Left ventricle myocardium superior (tissue), 1 donor: ENCODE measurements at regions not wholly inside any gene's neighbourhood (a gene's known extent, or its start where the extent isn't known, plus 50 kb on each side); places are given as distances from the start of the nearest gene placed in this dataset.

Experiments
- ATAC-seq: fragments of 200-7000 bp; cut with Tn5 transposase; one replicate; pipeline ENCODE4 v1.9.1; 2020; ENCODE audit warnings: mild to moderate bottlenecking, moderate library complexity
- DNase-seq: peaks from one replicate; pipeline ENCODE4 v3.0.0-alpha.2; 2020
- intact Hi-C: fragments of 100-400 bp; cut with micrococcal nuclease; formaldehyde crosslinking; loops from one replicate; pipeline ENCODE4 v1.11.0; 2022
- donor health status: DM: no; HTN: yes; CAD: no; lungs with severe emphysema.

DNA sequence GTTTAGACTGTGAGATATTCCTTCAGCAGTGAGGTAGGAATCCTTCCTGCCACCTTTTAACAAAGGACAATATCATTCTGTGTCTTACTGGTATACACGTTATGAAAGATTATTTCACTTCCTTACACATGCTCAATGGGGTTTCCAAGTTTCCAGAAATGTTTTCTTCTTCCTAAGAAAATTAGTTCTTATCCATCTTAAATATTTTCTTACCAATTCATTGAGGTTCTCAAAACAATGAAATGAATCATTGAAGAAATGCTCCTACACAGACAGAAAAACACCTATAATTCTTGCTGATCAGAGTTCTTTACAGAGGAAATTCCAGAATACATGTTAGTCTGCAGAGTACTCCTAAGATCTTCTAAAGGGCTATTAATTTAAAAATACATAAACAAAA, 51.4 kb upstream of the SEC61G start:
- intact Hi-C loops, result no loop called here
- no peak for ATAC-seq

DNA sequence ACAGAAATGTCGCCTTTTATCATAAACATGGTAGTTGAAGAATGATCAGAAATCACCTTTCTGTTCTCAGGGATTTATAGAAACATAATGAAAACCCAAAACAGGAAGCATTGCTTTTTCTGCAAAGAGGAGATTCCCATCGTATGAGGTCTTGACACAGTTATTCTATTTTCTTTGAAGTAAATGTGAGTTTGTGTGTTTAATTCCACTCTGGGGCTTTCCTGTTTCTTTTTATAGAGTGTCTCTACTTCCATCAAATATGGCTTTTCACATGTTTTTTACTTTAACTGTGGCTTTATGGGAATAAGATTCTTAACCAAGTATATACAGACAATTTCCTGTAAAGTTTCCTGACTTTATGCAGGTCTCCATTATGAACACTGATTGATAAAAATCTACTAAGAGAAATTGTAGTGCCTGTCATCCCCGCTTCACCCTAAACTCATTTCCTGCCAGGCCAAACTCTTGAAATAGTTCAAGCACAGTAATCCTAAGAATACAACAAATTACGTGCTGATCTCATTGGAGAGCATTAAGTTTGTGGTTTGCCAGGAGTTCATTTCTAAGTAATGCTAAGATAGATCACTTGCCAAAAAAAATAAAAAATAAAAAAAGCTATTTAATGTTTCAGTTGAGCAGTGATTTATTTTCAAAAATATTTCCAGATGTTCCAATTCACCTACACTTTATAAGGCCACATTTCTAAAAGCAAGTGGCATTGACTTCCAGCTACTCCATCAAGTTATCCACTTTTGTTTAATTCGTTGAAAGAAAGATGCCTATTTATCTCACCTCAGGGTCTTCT, 52.2 kb upstream of the SEC61G start:
- ATAC-seq (peak; percentile 79), DNase-seq (no peak)
- intact Hi-C loops, result no loop called here

More for the DNA sequence above, 51.4 kb upstream of the SEC61G start:
- DNase-seq, result no peak

DNA sequence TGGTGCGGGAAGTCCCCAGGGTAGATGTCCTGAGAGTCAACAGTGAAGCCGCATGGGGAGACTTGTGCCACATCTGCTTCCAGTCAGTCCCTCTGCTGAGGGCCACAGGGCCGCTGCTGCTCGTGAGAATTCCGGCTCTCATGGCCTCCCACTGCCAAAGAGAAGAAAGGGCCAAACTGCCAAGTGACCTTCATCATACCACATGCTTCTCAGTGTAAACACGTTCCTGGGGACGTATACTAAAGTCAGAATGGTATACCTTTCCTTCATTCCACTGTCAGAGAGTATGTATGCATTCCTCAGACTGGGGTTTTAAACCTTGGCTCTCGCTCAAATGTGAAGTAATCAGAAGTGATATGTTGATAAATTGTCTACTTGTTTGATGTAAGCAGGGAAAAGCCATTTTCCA, 52.8 kb upstream of the SEC61G start:
- peak; percentile 42 for DNase-seq
- intact Hi-C loops, result no loop called here

DNA sequence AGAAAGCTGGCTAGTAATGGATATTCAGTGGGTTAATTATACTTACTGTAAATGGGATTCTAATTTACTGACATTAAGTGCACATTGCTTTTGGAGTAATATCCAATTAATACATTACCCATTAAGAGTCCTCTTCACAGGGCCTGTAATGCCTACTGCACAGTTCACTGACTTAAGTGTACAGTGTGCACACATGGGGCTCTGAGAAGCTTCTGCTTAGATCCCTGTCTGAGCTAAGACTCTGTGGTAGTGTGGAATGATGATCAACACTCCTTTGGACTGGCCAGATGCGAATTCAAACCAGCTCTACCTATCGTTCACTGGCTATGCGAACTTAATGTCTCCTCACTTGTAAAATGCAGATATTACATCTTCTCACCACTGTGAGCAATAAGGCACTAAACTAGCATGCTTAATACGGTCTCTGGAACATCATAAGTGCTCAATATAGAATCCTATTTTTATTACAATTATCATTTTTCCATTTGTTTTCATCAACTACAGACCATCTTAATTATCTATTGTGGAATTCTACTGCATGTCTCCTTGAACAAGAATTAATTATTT, 53.8 kb upstream of the SEC61G start:
- DNase-seq, result no peak
- no peak for ATAC-seq
- intact Hi-C loops, result no loop called here

More for the DNA sequence above, 52.8 kb upstream of the SEC61G start:
- peak; percentile 67 for ATAC-seq

DNA sequence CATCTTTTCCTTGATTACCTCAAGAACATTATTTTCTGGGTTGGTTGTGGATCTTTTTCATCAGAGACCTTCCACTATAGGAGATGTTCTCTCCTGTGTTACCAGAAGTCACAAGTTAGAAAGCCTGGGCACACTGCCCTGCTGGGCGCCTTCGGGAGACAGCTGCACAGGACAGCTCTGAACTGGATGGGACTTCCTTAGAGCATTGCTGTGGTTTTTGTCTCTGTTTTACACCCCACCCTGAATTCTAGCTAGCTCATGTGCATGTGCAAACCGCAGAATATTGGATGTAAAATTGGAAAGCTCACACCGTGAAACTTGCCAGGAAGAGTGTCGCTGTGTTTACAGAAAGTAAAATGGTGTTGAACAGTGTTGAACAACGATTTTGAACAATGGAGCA, 54.4 kb upstream of the SEC61G start:
- ATAC-seq (peak; percentile 80), DNase-seq (peak; percentile 73)
- intact Hi-C loops, result no loop called here

DNA sequence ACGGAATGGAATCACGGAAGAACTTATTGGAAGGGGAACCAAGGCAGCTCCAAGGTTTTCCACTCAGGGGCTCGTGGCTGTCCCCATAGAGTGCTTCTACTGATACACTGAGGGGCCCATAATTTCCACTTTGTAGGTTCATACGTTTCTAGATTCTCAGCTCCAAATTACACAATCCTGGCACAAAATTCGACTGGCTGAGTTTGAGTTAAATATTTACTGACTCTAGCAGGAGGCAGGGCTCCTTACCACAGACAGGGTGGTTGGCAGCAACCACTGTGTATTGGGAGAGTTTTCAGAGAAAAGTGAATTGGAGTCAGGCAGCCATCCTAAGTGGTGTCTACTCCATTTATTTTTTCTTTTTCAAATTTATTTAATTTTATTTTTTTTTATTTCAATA, 55.4 kb upstream of the SEC61G start:
- DNase-seq (no peak), ATAC-seq (no peak)
- intact Hi-C loops, result no loop called here

DNA sequence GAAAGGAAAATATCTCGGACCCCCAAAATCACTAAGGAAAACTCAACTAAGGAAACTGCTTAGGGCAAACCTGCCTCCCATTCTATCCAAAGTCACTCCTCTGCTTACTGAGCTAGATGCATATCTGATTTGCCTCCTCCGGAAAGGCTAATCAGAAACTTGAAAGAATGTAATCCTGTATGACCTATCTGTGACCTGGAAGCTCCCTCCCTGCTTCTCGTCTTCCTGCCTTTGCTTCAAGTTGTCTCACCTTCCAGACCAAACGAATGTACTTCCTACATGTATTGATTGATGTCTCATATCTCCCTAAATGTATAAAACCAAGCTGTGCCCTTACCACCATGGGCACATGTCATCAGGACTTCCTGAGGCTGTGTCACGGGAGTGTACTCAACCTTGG, 58.1 kb upstream of the SEC61G start:
- intact Hi-C loops, result no loop called here
- DNase-seq (no peak), ATAC-seq (no peak)

DNA sequence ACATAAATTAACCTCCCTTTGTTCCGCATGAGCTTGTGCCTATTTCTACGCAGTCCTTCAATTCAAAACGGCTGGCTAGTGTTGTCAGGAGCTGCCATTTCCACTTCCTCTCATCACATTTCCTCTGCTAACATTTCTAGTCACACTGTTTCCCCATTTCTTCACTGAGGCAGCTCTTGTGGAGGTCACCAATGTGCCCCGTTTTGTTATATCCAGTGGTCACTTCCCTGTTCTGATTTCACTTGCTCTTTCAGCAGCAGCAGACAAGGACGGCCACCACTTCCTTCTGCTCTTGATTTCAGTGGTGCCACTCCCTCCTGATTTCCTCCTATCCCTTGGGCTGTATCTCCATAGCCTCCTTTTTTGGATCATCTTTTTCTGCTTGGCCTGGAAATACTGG, 64.8 kb upstream of the SEC61G start:
- DNase-seq (no peak), ATAC-seq (peak; percentile 72)
- intact Hi-C loops, result no loop called here

DNA sequence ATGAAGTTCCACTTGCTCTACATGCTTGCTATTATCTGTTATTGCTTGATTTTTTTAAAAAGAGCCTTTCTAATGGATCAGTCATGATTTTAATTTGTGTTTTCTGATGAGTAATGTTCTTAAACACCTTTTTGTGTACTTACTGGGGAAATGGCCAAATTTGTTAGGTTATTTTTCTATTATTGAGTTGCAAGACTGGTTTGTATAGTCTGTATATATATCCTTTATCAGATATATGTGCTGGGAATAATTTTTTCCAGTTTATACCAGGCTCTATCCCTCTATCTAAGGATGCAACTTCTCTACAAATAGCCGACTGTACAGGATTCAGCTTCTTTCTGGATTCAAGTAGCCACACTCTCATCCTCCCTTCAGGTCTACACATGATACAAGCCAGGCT, 65.6 kb upstream of the SEC61G start:
- ATAC-seq (no peak), DNase-seq (no peak)
- intact Hi-C loops, result no loop called here

DNA sequence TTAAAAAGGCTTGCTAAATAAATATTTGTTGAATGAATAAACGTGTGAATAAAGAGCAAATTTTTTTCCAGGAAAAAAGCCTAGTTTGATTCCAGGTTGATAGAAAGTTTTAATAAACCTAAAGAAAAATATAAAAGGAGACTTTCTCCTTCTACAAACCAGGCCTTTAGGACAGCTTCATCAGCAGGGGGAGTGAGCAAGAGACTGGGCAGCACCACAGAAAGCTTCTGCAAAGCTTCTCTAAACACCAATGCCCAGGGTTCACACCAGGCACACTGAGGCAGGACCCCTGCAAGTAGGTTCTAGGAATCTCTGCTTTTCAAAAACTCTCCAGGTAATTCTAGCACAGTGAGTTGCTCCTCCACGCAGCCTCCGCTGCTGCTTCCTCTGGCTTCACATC, 66.4 kb upstream of the SEC61G start:
- DNase-seq (no peak), ATAC-seq (no peak)
- intact Hi-C loops, result no loop called here

DNA sequence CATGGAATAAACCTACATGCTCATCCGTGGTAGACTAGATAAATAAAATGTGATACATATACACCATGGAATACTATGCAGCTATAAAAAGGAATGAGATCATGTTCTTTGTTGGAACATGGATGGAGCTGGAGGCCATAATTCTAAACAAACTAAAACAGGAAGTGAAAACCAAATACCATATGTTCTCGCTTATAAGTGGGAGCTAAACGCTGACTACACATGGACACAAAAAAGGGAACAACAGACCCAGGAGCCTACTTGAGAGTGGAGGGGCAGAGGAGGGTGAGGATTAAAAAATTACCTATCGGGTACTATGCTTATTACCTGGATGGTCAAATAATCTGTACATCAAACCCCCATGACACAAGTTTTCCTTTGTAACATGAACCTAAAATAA, 68.7 kb upstream of the SEC61G start:
- intact Hi-C loops, result no loop called here
- ATAC-seq (peak; percentile 21), DNase-seq (no peak)

DNA sequence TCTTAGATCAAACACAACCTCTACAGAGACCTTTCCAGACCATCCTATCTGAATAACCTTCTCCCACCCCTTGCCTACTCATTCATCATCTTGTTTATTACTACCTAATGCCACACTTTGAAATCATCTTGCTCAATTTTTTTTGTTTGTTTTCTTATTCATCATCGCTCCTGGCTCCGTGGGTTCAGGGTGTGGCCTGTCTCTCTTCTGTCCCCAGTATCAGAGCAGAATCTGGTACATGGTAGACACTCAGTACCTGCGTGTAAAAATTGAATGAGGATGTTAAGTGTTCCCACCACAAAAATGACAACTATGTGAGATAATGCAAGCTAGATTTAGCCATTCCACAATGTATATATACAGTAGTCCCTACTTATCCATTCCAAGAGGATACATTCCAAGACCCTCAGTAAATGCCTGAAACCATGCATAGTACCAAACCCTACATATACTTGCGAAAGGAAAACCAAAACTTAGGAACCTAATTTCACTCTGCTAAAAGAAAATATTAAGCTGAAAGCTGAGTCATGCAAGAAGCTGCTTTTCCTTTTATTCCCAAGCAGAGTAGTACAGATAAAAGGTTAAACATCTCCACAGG, 72.1 kb upstream of the SEC61G start:
- ATAC-seq (no peak), DNase-seq (no peak)
- intact Hi-C loops, result no loop called here

DNA sequence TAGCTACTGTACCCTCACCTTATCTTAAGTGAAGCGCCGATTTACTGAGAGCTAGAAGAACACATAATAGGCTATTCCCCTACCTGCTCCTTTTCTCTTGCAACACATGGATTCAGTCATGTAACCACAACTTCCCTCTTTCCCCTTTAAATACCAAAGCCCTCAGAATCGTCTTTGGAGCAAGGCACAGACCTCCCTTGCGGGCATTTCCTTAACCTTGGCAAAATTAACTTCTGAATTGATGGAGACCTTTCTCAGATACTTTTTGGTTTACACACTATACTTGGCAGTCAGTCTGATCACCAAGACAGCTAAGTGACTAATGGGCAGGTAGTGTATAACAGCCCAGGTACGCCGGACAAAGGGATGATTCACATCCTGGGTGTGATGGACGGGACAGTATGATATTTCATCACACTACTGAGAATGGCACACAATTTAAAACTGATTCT, 72.7 kb upstream of the SEC61G start:
- no peak for DNase-seq
- intact Hi-C loops, result no loop called here
- ATAC-seq, result no peak

DNA sequence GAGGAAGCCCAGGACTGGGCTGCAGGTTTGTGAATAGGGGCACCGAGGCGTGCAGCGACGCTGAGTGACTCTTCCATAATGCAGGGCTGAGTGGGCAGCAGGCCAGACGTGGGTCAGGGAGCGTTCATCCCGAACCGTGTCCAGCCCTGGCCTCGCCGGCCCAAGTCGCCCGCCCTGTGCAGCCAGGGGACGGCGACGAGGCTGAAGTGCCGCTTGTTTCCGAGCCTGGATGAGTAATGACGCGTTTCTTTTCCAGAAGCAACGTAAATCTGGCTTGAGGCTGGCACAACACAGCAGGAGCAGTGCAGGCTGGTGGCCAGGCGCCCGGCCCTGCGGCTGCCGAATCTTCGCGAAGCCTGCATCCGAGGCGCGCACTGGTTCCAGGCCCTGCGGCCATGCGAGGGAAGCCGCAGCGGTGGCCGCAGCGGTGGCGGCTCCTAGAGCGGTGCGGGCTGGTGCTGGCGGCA, 74.0 kb upstream of the SEC61G start:
- DNase-seq, result no peak
- intact Hi-C loops, result no loop called here
- no peak for ATAC-seq

DNA sequence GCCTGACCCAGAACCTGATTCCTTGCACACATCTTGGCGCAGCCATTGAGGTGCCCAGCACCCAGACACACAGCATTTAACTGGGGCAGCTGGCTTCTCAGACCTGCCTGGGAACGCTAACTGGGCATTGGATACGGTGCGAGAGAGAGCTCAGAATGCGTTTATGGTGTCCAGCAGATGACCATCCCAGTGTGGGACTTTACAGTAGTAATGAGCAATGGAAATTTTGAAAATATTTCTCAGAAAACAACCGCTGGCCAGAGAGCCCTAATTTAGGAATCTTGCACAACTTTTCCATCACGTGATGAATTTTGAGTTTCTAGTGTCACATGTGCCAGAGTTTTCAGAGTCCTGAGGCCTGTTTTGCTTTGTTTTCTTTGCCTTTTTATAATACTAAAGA, 78.2 kb upstream of the SEC61G start:
- DNase-seq (no peak), ATAC-seq (peak; percentile 76)
- intact Hi-C loops, result no loop called here

DNA sequence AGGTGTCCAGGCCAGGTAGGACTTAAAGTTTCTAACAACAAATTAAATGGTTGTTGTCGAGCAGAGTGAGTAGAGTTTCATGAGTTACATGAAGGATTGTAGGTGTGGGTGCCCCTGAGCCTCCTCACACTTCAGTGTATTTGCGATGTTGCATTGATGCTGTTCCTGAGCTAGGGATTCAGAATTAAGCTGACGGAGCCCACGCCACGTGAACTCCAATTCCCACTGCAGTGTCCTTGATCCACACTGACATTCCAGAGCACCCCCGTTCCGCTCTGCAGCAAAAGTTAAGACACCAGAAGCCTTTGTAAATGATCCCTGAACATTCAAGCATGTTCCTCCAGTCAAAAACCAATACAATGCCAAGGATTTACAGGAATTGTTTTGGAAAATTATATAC, 78.8 kb upstream of the SEC61G start:
- intact Hi-C loops, result no loop called here
- DNase-seq, result no peak
- no peak for ATAC-seq

DNA sequence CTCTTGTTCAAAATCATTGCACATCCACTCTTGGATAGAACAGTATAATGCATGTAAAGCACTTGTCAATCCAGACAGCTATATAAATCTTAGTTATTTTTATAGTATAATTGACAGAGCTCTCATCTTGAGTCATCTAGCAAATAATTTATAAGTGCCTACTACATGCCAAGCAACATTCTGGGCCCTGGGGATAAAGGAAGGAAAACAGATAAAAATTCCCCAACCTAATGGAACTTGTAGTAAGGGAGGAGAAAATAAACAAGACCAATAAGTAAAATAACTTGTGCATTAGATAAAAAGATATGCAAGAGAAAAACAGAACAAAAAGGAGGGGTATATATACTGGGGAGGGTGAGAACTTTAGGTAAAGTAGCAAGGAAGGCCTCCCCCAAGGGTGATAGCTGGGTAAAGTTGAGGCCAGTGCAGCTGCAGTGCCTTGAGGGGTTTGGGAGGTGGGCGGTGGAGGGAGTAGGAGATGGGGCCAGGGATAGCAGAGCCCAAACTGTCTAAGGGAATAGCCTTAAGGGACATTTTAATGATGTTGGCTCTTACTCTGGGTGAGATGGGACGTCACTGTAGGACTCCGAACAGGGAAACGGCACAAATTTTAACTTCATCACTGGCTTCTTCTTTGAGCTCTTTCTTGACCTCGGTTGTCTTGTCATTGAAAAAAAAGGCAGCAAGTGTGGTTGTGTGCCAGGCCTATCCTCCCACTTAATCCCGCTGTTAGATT, 79.3 kb upstream of the SEC61G start:
- DNase-seq (no peak), ATAC-seq (no peak)
- intact Hi-C loops, result no loop called here

DNA sequence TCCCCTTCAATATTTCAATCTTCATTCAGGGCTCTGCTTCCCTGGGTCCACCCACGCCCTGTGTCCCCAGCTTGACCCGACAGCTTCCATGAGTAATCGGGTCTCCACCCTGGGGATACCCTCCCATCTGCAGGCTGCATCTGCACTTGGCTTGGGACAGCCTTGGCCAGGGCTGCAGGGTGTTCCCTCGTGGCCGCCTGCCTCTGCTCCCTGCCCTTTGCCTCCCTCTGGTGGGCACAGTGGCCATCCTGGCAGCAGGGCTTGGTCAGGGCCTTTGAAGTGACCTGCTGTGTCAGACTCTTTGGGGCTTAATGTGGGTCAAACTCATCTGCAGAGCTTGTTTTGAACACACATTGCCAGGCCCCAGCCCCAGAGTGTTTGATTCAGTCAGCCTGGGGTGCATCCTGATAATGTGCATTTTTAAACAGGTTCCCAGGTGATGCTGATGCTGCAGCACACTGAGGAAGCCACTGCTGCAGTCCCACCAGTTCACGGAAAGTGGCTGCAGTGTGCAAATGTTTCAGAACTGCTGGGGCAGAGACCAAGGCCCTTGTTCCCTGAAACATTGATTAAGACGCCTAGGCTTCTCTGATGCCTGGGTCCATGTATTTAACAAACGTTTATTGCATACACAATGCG, 80.7 kb upstream of the SEC61G start:
- peak; percentile 95 for ATAC-seq
- intact Hi-C loops, result loop anchor here (5.0 kb wide), 1 partner anchor 52 kb away; no protein-coding TSS in a partner anchor
- peak; percentile 86 for DNase-seq
